ENCODE measurements at regions not wholly inside any gene's neighbourhood (a gene's known extent, or its start where the extent isn't known, plus 50 kb on each side); places are given as distances from the start of the nearest gene placed in this dataset.

DNA sequence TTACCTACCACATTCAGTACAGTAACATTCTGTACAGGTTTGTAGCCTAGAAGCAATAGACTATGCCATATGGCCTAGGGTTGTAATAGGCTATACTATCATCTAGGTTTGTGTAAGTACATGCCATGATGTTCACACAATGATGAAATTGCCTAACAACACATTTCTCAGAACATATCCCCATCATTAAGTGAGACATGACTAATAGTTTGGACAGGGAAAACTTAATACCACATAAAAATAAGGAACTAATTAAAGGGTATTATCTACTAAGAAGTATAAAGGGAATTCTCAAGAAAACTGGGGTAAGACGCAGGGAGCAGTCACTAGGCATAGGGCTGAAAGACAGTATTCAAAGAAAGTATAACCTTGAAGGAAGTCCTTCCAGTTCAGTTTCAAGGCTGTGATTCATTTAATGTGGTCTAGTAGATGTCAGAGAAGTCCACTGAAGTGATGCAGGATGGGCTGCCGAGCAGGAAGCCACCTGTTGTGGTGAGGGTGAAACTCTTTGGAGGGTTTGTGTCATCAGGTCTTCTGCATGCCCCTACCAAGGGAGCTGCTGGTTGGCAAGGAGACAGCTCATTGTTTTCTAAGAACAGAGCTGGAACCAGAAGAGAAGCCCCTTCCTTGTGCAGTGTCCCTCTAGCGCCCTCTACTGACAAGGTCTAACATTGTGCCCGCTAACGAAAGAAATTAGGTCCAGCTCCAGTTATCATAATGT lies 122.9 kb downstream of the OLFM4 start:
- no peak overlapping the region for H3K4me3 ChIP-seq
- DNase-seq (ENCODE audit: extremely low spot score in 2 of 2) = no peak
- H3K27me3 ChIP-seq = no peaks in the 10 kb centered on the region
- H3K27ac ChIP-seq = no peak overlapping the region
- intact Hi-C loops (cut with DNase I) = no loop called here
- peaks cover 7% of the 10 kb centered on the region for H3K4me1 ChIP-seq
- no peaks in the 10 kb centered on the region for H3K9me3 ChIP-seq
- no peaks in the 10 kb centered on the region for H3K36me3 ChIP-seq
- TF ChIP-seq, protein P1, sequence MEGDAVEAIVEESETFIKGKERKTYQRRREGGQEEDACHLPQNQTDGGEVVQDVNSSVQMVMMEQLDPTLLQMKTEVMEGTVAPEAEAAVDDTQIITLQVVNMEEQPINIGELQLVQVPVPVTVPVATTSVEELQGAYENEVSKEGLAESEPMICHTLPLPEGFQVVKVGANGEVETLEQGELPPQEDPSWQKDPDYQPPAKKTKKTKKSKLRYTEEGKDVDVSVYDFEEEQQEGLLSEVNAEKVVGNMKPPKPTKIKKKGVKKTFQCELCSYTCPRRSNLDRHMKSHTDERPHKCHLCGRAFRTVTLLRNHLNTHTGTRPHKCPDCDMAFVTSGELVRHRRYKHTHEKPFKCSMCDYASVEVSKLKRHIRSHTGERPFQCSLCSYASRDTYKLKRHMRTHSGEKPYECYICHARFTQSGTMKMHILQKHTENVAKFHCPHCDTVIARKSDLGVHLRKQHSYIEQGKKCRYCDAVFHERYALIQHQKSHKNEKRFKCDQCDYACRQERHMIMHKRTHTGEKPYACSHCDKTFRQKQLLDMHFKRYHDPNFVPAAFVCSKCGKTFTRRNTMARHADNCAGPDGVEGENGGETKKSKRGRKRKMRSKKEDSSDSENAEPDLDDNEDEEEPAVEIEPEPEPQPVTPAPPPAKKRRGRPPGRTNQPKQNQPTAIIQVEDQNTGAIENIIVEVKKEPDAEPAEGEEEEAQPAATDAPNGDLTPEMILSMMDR (IDR thresholded peaks at IDR 0.05) = peak; percentile 29 to 70 (median 49)
- TF ChIP-seq POLR2A (IDR thresholded peaks at IDR 0.05) = no peak

DNA sequence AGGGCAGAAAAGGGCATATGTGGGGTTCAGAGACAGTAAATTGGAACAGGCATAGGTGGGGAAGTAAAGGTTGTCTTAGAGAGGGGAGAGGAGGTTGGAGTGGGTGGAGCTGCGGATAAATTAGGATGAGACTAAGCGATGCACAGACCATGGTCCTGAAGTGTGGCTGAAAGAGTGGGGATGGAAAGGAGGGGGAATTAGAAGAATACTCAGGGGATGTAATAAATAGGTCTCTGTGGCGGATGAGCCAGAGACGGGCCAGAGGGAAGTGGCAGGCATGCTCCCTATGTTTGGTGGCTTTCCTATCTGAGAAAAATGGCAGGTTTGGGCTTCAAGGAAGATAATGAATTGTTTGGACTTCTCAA lies 123.4 kb downstream of the OLFM4 start:
- intact Hi-C loops (cut with DNase I) = no loop called here
- Histone ChIP-seq H3K4me1 (peaks cover 7% of the 10 kb centered on the region), H3K27ac (no peak overlapping the region), H3K27me3 (no peaks in the 10 kb centered on the region), H3K4me3 (no peak overlapping the region), H3K36me3 (no peaks in the 10 kb centered on the region), H3K9me3 (no peaks in the 10 kb centered on the region)
- DNase-seq (ENCODE audit: extremely low spot score in 2 of 2) = no peak
- TF ChIP-seq POLR2A (IDR thresholded peaks at IDR 0.05) (no peak), POLR2AphosphoS5 (IDR thresholded peaks at IDR 0.05; ENCODE audit: insufficient read depth in 1 of 2, low read depth in 1 of 2) (no peak)
- TF ChIP-seq, protein P1 (IDR thresholded peaks at IDR 0.05) = no peak

DNA sequence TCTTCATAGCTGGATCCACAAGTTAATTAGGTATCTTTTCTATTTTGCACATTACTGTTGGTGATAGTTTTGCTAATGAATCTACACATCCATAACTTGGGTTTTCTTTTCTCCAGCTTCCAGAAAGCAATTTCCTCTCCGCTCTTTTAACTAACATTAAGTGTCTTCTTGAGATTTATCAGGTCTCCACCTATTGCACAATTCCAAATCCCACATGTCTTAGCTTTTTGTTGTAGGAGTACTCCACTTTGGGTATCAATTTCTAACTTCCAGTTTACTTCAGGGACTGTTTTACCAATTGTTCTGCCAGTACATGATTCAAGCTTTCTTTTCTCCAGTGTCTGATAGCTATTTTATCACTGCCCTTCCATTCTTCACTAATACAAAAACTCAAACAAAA lies 129.6 kb downstream of the OLFM4 start:
- Histone ChIP-seq H3K36me3 (no peaks in the 10 kb centered on the region), H3K27ac (no peak overlapping the region), H3K4me3 (no peak overlapping the region), H3K9me3 (no peaks in the 10 kb centered on the region), H3K4me1 (no peaks in the 10 kb centered on the region), H3K27me3 (no peaks in the 10 kb centered on the region)
- no peak for DNase-seq (ENCODE audit: extremely low spot score in 2 of 2)
- intact Hi-C loops (cut with DNase I) = no loop called here
- TF ChIP-seq POLR2AphosphoS5 (IDR thresholded peaks at IDR 0.05; ENCODE audit: insufficient read depth in 1 of 2, low read depth in 1 of 2) = no peak
- TF ChIP-seq, protein P1 (IDR thresholded peaks at IDR 0.05) = no peak
- TF ChIP-seq POLR2A (IDR thresholded peaks at IDR 0.05) = no peak

DNA sequence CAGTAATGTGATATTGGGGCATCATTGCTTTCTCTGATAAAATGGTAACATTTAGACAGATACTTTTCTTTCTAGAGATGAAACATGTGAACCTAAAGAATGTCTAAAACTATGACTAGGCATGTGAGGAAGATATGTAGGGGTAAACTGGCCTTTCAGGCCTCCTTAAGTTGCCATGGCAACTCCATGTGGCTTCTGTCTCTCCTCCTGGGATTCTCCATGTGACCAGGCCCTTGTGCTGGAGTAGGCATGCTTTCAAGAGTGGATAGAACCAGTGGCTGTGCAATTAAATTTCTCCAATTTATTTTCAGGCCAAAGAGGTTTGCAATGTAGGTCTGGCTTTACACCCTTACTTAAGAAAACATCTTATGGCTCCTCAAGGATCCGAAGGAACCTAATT lies 130.8 kb downstream of the OLFM4 start:
- Histone ChIP-seq H3K27ac (no peak overlapping the region), H3K9me3 (no peaks in the 10 kb centered on the region), H3K36me3 (no peaks in the 10 kb centered on the region), H3K4me1 (no peaks in the 10 kb centered on the region), H3K4me3 (no peak overlapping the region), H3K27me3 (no peaks in the 10 kb centered on the region)
- TF ChIP-seq POLR2AphosphoS5 (IDR thresholded peaks at IDR 0.05; ENCODE audit: insufficient read depth in 1 of 2, low read depth in 1 of 2) = no peak
- TF ChIP-seq POLR2A (IDR thresholded peaks at IDR 0.05) = no peak
- TF ChIP-seq, protein P1 (IDR thresholded peaks at IDR 0.05) = no peak
- no peak for DNase-seq (ENCODE audit: extremely low spot score in 2 of 2)
- intact Hi-C loops (cut with DNase I) = no loop called here

DNA sequence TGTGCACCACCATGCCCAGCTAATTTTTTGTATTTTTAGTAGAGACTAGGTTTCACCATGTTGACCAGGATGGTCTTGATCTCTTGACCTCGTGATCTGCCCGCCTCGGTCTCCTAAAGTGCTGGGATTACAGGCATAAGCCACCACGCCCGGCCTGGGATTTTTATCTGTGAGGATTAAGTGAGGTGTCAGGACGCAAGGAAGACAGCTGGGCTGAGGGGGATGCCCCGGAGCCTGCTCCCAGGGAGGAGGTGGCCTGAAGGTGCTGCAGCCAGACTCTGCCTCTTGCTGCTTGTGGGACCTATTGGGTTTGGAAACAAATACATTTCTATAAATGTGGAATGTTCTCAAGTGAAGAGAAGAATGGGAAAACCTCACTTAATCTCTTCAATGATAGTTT lies 131.6 kb downstream of the OLFM4 start:
- H3K9me3 ChIP-seq = no peaks in the 10 kb centered on the region
- no peak for TF ChIP-seq POLR2A (IDR thresholded peaks at IDR 0.05)
- TF ChIP-seq, protein P1 (IDR thresholded peaks at IDR 0.05) = no peak
- no peak for TF ChIP-seq POLR2AphosphoS5 (IDR thresholded peaks at IDR 0.05; ENCODE audit: insufficient read depth in 1 of 2, low read depth in 1 of 2)
- no peak for DNase-seq (ENCODE audit: extremely low spot score in 2 of 2)
- no peaks in the 10 kb centered on the region for H3K36me3 ChIP-seq
- H3K4me1 ChIP-seq = no peaks in the 10 kb centered on the region
- no peak overlapping the region for H3K4me3 ChIP-seq
- intact Hi-C loops (cut with DNase I) = no loop called here
- no peaks in the 10 kb centered on the region for H3K27me3 ChIP-seq
- no peak overlapping the region for H3K27ac ChIP-seq
